ENCODE measurements at regions not wholly inside any gene's neighbourhood (a gene's known extent, or its start where the extent isn't known, plus 50 kb on each side); places are given as distances from the start of the nearest gene placed in this dataset.

GRCh38 chr6:132927713-132928112 is 113.3 kb downstream of the RPS12 start:
- H3K4me1 Mint-ChIP-seq = no peaks in the 10 kb centered on the region
- DNase-seq = no peak
- H3K9me3 Mint-ChIP-seq = no peaks in the 10 kb centered on the region
- H3K36me3 Mint-ChIP-seq = no peaks in the 10 kb centered on the region
- H3K27me3 Mint-ChIP-seq = peaks cover 37% of the 10 kb centered on the region
- H3K27ac Mint-ChIP-seq = no peak overlapping the region
- no peak overlapping the region for H3K4me3 Mint-ChIP-seq

GRCh38 chr6:132929141-132929540 is 114.8 kb downstream of the RPS12 start:
- Mint-ChIP-seq H3K36me3 (no peaks in the 10 kb centered on the region), H3K9me3 (no peaks in the 10 kb centered on the region), H3K4me3 (no peak overlapping the region), H3K27me3 (peaks cover 42% of the 10 kb centered on the region), H3K27ac (no peak overlapping the region), H3K4me1 (no peaks in the 10 kb centered on the region)
- DNase-seq = no peak

GRCh38 chr6:132931313-132931712 is 116.9 kb downstream of the RPS12 start:
- Mint-ChIP-seq H3K4me1 (no peaks in the 10 kb centered on the region), H3K27me3 (peaks cover 43% of the 10 kb centered on the region), H3K27ac (no peak overlapping the region), H3K4me3 (no peak overlapping the region), H3K36me3 (no peaks in the 10 kb centered on the region), H3K9me3 (no peaks in the 10 kb centered on the region)
- no peak for DNase-seq

GRCh38 chr6:132931936-132932514 is 117.7 kb downstream of the RPS12 start:
- Mint-ChIP-seq H3K27ac (no peak overlapping the region), H3K36me3 (no peaks in the 10 kb centered on the region), H3K27me3 (peaks cover 43% of the 10 kb centered on the region), H3K9me3 (no peaks in the 10 kb centered on the region), H3K4me1 (no peaks in the 10 kb centered on the region), H3K4me3 (no peak overlapping the region)
- DNase-seq = no peak

- H3K4me3 Mint-ChIP-seq = no peak overlapping the region
These were observed 118.2 kb downstream of the RPS12 start for GRCh38 chr6:132932588-132932987.

GRCh38 chr6:132933090-132933489 is 118.7 kb downstream of the RPS12 start:
- Mint-ChIP-seq H3K27me3 (peaks cover 37% of the 10 kb centered on the region), H3K4me3 (no peak overlapping the region), H3K9me3 (no peaks in the 10 kb centered on the region), H3K4me1 (no peaks in the 10 kb centered on the region), H3K36me3 (no peaks in the 10 kb centered on the region), H3K27ac (no peak overlapping the region)
- no peak for DNase-seq

More at GRCh38 chr6:132932588-132932987, 118.2 kb downstream of the RPS12 start:
- Mint-ChIP-seq H3K27ac (no peak overlapping the region), H3K9me3 (no peaks in the 10 kb centered on the region), H3K4me1 (no peaks in the 10 kb centered on the region), H3K27me3 (peaks cover 40% of the 10 kb centered on the region), H3K36me3 (no peaks in the 10 kb centered on the region)
- no peak for DNase-seq

- Mint-ChIP-seq H3K27me3 (peaks cover 33% of the 10 kb centered on the region), H3K36me3 (no peaks in the 10 kb centered on the region), H3K4me3 (no peak overlapping the region), H3K9me3 (peaks cover 1% of the 10 kb centered on the region), H3K27ac (no peak overlapping the region), H3K4me1 (no peaks in the 10 kb centered on the region)
- no peak for DNase-seq
These were observed 120.1 kb downstream of the RPS12 start for GRCh38 chr6:132934496-132934895.

GRCh38 chr6:132936646-132937045 is 122.3 kb downstream of the RPS12 start:
- Mint-ChIP-seq H3K4me1 (no peaks in the 10 kb centered on the region), H3K4me3 (no peak overlapping the region), H3K27me3 (peaks cover 16% of the 10 kb centered on the region), H3K27ac (no peak overlapping the region), H3K36me3 (no peaks in the 10 kb centered on the region), H3K9me3 (peaks cover 3% of the 10 kb centered on the region)
- no peak for DNase-seq

- DNase-seq = peak; percentile 9
- no peak overlapping the region for H3K27ac Mint-ChIP-seq
- peaks cover 11% of the 10 kb centered on the region for H3K27me3 Mint-ChIP-seq
- H3K36me3 Mint-ChIP-seq = no peaks in the 10 kb centered on the region
- no peak overlapping the region for H3K4me3 Mint-ChIP-seq
- peaks cover 3% of the 10 kb centered on the region for H3K9me3 Mint-ChIP-seq
- no peaks in the 10 kb centered on the region for H3K4me1 Mint-ChIP-seq
These were observed 123.1 kb downstream of the RPS12 start for GRCh38 chr6:132937466-132937906.

GRCh38 chr6:132948889-132949288 is 134.5 kb downstream of the RPS12 start:
- Mint-ChIP-seq H3K4me3 (no peak overlapping the region), H3K36me3 (no peaks in the 10 kb centered on the region), H3K4me1 (no peaks in the 10 kb centered on the region), H3K27me3 (peaks cover 39% of the 10 kb centered on the region), H3K27ac (no peak overlapping the region), H3K9me3 (no peaks in the 10 kb centered on the region)
- no peak for DNase-seq

GRCh38 chr6:132950566-132950965 is 136.2 kb downstream of the RPS12 start:
- H3K9me3 Mint-ChIP-seq = no peaks in the 10 kb centered on the region
- no peak for DNase-seq
- peaks cover 30% of the 10 kb centered on the region for H3K27me3 Mint-ChIP-seq
- H3K4me1 Mint-ChIP-seq = no peaks in the 10 kb centered on the region
- H3K4me3 Mint-ChIP-seq = no peak overlapping the region
- H3K27ac Mint-ChIP-seq = no peak overlapping the region
- no peaks in the 10 kb centered on the region for H3K36me3 Mint-ChIP-seq

GRCh38 chr6:132952031-132952867 is 137.9 kb downstream of the RPS12 start:
- Mint-ChIP-seq H3K27ac (no peak overlapping the region), H3K36me3 (no peaks in the 10 kb centered on the region), H3K4me3 (no peak overlapping the region), H3K4me1 (no peaks in the 10 kb centered on the region), H3K27me3 (peaks cover 43% of the 10 kb centered on the region), H3K9me3 (no peaks in the 10 kb centered on the region)
- no peak for DNase-seq

GRCh38 chr6:132952986-132953385 is 138.6 kb downstream of the RPS12 start:
- no peak overlapping the region for H3K27ac Mint-ChIP-seq
- DNase-seq = no peak
- peaks cover 49% of the 10 kb centered on the region for H3K27me3 Mint-ChIP-seq
- H3K9me3 Mint-ChIP-seq = no peaks in the 10 kb centered on the region
- no peaks in the 10 kb centered on the region for H3K36me3 Mint-ChIP-seq
- H3K4me1 Mint-ChIP-seq = no peaks in the 10 kb centered on the region
- no peak overlapping the region for H3K4me3 Mint-ChIP-seq

- H3K4me1 Mint-ChIP-seq = no peaks in the 10 kb centered on the region
- H3K36me3 Mint-ChIP-seq = no peaks in the 10 kb centered on the region
- DNase-seq = no peak
- no peak overlapping the region for H3K4me3 Mint-ChIP-seq
- H3K27me3 Mint-ChIP-seq = peaks cover 52% of the 10 kb centered on the region
- no peak overlapping the region for H3K27ac Mint-ChIP-seq
- no peaks in the 10 kb centered on the region for H3K9me3 Mint-ChIP-seq
These were observed 139.9 kb downstream of the RPS12 start for GRCh38 chr6:132954222-132954621.

GRCh38 chr6:132954936-132955335 is 140.6 kb downstream of the RPS12 start:
- Mint-ChIP-seq H3K27me3 (peaks cover 47% of the 10 kb centered on the region), H3K36me3 (no peaks in the 10 kb centered on the region), H3K27ac (no peak overlapping the region), H3K9me3 (no peaks in the 10 kb centered on the region), H3K4me1 (no peaks in the 10 kb centered on the region), H3K4me3 (no peak overlapping the region)
- DNase-seq = no peak
